H1 (cell line): ENCODE measurements at regions not wholly inside any gene's neighbourhood (a gene's known extent, or its start where the extent isn't known, plus 50 kb on each side); places are given as distances from the start of the nearest gene placed in this dataset.

ENCODE experiments used
- CTCF ChIA-PET: fragments of 300-600 bp; sonication (Branson Sonifier 250); formaldehyde crosslinking; loops from one replicate; lab custom pipeline; 2021; ENCODE audit not compliant: partially characterized antibody; lab: Charles Lee
- POLR2A ChIA-PET: fragments of 300-600 bp; sonication (Branson Sonifier 250); formaldehyde crosslinking; loops from one replicate; lab custom pipeline; 2021; ENCODE audit warnings: inconsistent platforms; ENCODE audit not compliant: partially characterized antibody; lab: Charles Lee
- DNase-seq, 2 experiments: peaks; one replicate each; pipeline versions ENCODE4 v3.0.0 to v3.0.0-alpha.2; 2010 to 2022; ENCODE audit warnings: low spot score in 2 of 2, low read depth in 1 of 2, mixed read lengths in 1 of 2
- FAIRE-seq: peaks from 2 replicates; lab custom pipeline; 2011; peaks lifted over from hg19 to GRCh38; lab: Jason Lieb, UNC
- H2AFZ ChIP-seq: 2 replicates; pipeline ENCODE4 v1.8.1; 2012; ENCODE audit warnings: low read length, inconsistent platforms
- H2AK5ac ChIP-seq: 2 replicates; pipeline ENCODE4 v1.6.1; 2013; ENCODE audit warnings: low read depth, low read length
- H2BK120ac ChIP-seq: replicated peaks from 2 replicates; pipeline ENCODE3; 2013; ENCODE audit warnings: low read depth, low read length, inconsistent platforms
- H2BK12ac ChIP-seq: 2 replicates; pipeline ENCODE4 v1.6.1; 2013; ENCODE audit warnings: low read depth, low read length
- H2BK15ac ChIP-seq: 2 replicates; pipeline ENCODE4 v1.6.1; 2013; ENCODE audit warnings: low read length
- H2BK20ac ChIP-seq: 2 replicates; pipeline ENCODE4 v1.6.1; 2013; ENCODE audit warnings: low read length
- H2BK5ac ChIP-seq: 2 replicates; pipeline ENCODE4 v1.6.1; 2013; ENCODE audit warnings: low read depth, low read length
- H3K14ac ChIP-seq: 2 replicates; pipeline ENCODE4 v1.6.1; 2013; ENCODE audit warnings: inconsistent platforms; ENCODE audit not compliant: insufficient read length
- H3K18ac ChIP-seq: 2 replicates; pipeline ENCODE4 v1.6.1; 2013; ENCODE audit warnings: low read length; ENCODE audit errors: extremely low read depth
- H3K23ac ChIP-seq: 2 replicates; pipeline ENCODE4 v1.6.1; 2013; ENCODE audit warnings: inconsistent platforms; ENCODE audit not compliant: insufficient read length
- H3K23me2 ChIP-seq: 2 replicates; pipeline ENCODE4 v1.6.1; 2013; ENCODE audit warnings: low read depth, low read length
- H3K27ac ChIP-seq: 2 replicates; pipeline ENCODE4 v1.6.1; 2011; ENCODE audit warnings: low read depth, low read length, inconsistent platforms
- H3K27me3 ChIP-seq, 4 experiments: replicated peaks in 1 of 4; 1 replicate in 1 of 4; 2 replicates in 3 of 4; pipeline versions ENCODE4 v1.6.1 to v1.8.1; 2011 to 2013; ENCODE audit warnings: low read length in 3 of 4, mild to moderate bottlenecking in 3 of 4, inconsistent platforms in 2 of 4, mixed read lengths in 2 of 4, moderate library complexity in 1 of 4; ENCODE audit not compliant: control insufficient read depth in 3 of 4, insufficient read depth in 3 of 4; ENCODE audit errors: extremely low read depth in 1 of 4
- H3K36me3 ChIP-seq, 4 experiments: 2 replicates each; pipeline versions ENCODE4 v1.6.1 to v1.8.1; 2011 to 2013; ENCODE audit warnings: mild to moderate bottlenecking in 4 of 4, low read length in 3 of 4, moderate library complexity in 2 of 4, control low read depth in 1 of 4, inconsistent platforms in 1 of 4; ENCODE audit not compliant: insufficient read depth in 4 of 4, control insufficient read depth in 2 of 4
- H3K4ac ChIP-seq: replicated peaks from 2 replicates; pipeline ENCODE3; 2013; ENCODE audit warnings: low read length, low read depth, mixed read lengths, inconsistent platforms; ENCODE audit not compliant: insufficient read length
- H3K4me1 ChIP-seq, 4 experiments: replicated peaks in 1 of 4; 1 replicate in 1 of 4; 2 replicates in 3 of 4; pipeline versions ENCODE4 v1.6.1 to v1.8.1; 2011 to 2013; ENCODE audit warnings: low read length in 3 of 4, inconsistent platforms in 2 of 4, mixed read lengths in 1 of 4; ENCODE audit not compliant: insufficient read depth in 4 of 4, control insufficient read depth in 3 of 4
- H3K4me2 ChIP-seq, 2 experiments: 2 replicates each; pipeline versions ENCODE4 v1.6.1 to v1.8.1; 2011 to 2013; ENCODE audit warnings: low read depth in 2 of 2, low read length in 2 of 2, control low read depth in 1 of 2, inconsistent platforms in 1 of 2, mild to moderate bottlenecking in 1 of 2; ENCODE audit not compliant: insufficient read depth in 1 of 2
- H3K4me3 ChIP-seq, 4 experiments: fragments of 200-600, 300-600 bp in 1 of 4; sonication (generic), shearing (Covaris generic), sonication (Bioruptor Twin) in 1 of 4; 2 replicates each; pipeline versions ENCODE4 v1.5.1 to v1.8.1; 2011 to 2016; ENCODE audit warnings: low read length in 4 of 4, low read depth in 3 of 4, control low read depth in 2 of 4, inconsistent platforms in 2 of 4, mild to moderate bottlenecking in 2 of 4, mixed read lengths in 1 of 4, moderate library complexity in 1 of 4; ENCODE audit not compliant: insufficient read depth in 2 of 4; ENCODE audit errors: extremely low read depth in 1 of 4
- H3K56ac ChIP-seq: replicated peaks from 2 replicates; pipeline ENCODE3; 2013; ENCODE audit warnings: low read depth, mild to moderate bottlenecking, mixed read lengths, low read length, inconsistent platforms; ENCODE audit not compliant: insufficient read length
- H3K79me1 ChIP-seq: 2 replicates; pipeline ENCODE4 v1.6.1; 2013; ENCODE audit warnings: low read depth, low read length, control low read depth
- H3K79me2 ChIP-seq, 2 experiments: 2 replicates each; pipeline versions ENCODE4 v1.6.1 to v1.8.1; 2012 to 2013; ENCODE audit warnings: low read length in 2 of 2, mild to moderate bottlenecking in 2 of 2, inconsistent platforms in 1 of 2; ENCODE audit not compliant: insufficient read depth in 2 of 2, control insufficient read depth in 1 of 2
- H3K9ac ChIP-seq, 4 experiments: replicated peaks in 1 of 4; 1 replicate in 1 of 4; 2 replicates in 3 of 4; pipeline versions ENCODE4 v1.6.1 to v1.8.1; 2011 to 2013; ENCODE audit warnings: low read depth in 3 of 4, low read length in 3 of 4, control low read depth in 2 of 4, mild to moderate bottlenecking in 2 of 4, moderate library complexity in 2 of 4, inconsistent platforms in 1 of 4; ENCODE audit errors: extremely low read depth in 1 of 4
- H3K9me3 ChIP-seq, 2 experiments: 2 replicates each; pipeline versions ENCODE4 v1.6.1 to v1.8.1; 2012 to 2013; ENCODE audit warnings: mild to moderate bottlenecking in 2 of 2, moderate library complexity in 2 of 2, control low read depth in 1 of 2, inconsistent platforms in 1 of 2, low read depth in 1 of 2, low read length in 1 of 2, mixed read lengths in 1 of 2; ENCODE audit not compliant: insufficient read depth in 2 of 2
- H4K20me1 ChIP-seq, 2 experiments: replicated peaks in 1 of 2; 2 replicates each; pipeline versions ENCODE3 to v1.8.1; 2011 to 2013; ENCODE audit warnings: inconsistent platforms in 2 of 2, low read length in 2 of 2, mild to moderate bottlenecking in 1 of 2; ENCODE audit not compliant: insufficient read depth in 2 of 2, control insufficient read depth in 1 of 2
- H4K5ac ChIP-seq: 2 replicates; pipeline ENCODE4 v1.6.1; 2013; ENCODE audit warnings: low read length, low read depth, mixed read lengths, inconsistent platforms; ENCODE audit not compliant: insufficient read length
- H4K8ac ChIP-seq: 2 replicates; pipeline ENCODE4 v1.8.0; 2013; ENCODE audit warnings: mild to moderate bottlenecking, moderate library complexity, low read length, inconsistent platforms; ENCODE audit not compliant: insufficient read depth; ENCODE audit errors: extremely low read depth
- H4K91ac ChIP-seq: replicated peaks from 2 replicates; pipeline ENCODE3; 2013; ENCODE audit warnings: low read length, mixed read lengths, inconsistent platforms; ENCODE audit not compliant: insufficient read length
- HDAC2 ChIP-seq, 2 experiments: fragments of 300-600 bp in 1 of 2; sonication (generic) in 1 of 2; IDR thresholded peaks; 2 replicates each; pipeline ENCODE4 v1.6.1; 2011 to 2012; ENCODE audit warnings: low read depth in 2 of 2, low read length in 2 of 2, mild to moderate bottlenecking in 2 of 2, moderate library complexity in 2 of 2, borderline replicate concordance in 1 of 2, inconsistent platforms in 1 of 2
- KDM5A ChIP-seq: fragments of 200-600 bp; IDR thresholded peaks from 2 replicates; pipeline ENCODE4 v1.7.1; 2012; ENCODE audit warnings: mild to moderate bottlenecking, low read length, inconsistent platforms, mixed read lengths
- SP1 ChIP-seq: IDR thresholded peaks from 2 replicates; pipeline ENCODE4 v1.6.1; 2011; ENCODE audit warnings: low read depth, low read length
- WGBS, 2 experiments: shearing (Covaris generic) in 1 of 2; methylation state at CpG; one replicate each; pipeline versions ENCODE4 v1.1.6 to v1.1.7; 2013 to 2015; ENCODE audit warnings: low lambda C conversion rate in 2 of 2, mixed read lengths in 2 of 2, inconsistent platforms in 1 of 2, low coverage in 1 of 2, missing lambda C conversion rate in 1 of 2; ENCODE audit not compliant: insufficient replicate concordance in 2 of 2, insufficient coverage in 1 of 2, insufficient read length in 1 of 2; ENCODE audit errors: extremely low coverage in 1 of 2, missing lambda C conversion rate in 1 of 2; 5-methylcytosine and 5-hydroxymethylcytosine counted together
- TF ChIP-seq, protein P1 (sequence below): IDR thresholded peaks from 2 replicates; pipeline ENCODE4 v1.6.1; 2012; ENCODE audit warnings: inconsistent platforms

DNA sequence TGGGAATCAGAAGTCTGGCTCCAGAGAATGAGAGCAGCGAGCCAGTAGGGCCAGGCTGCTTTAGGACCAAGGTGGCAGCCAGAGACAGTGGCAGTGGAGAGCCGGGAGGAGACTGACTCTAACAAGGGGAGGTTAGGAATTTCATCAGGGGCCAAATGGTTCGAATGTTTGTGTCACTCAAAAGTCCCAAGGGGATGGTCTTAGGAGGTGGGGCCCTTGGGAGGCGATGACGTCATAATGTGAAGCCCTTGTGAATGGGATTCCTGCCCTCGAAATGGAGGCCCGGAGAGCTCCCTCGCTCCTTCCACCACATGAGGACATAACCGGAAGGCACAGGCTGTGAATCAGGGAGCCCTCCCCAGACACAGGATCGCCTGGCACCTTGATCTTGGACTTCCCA is 299.7 kb downstream of the QKI start:
- FAIRE-seq (no peak), DNase-seq (no peak)
- Histone ChIP-seq H3K27ac (no peak overlapping the region), H3K9ac (no peak overlapping the region), H4K5ac (no peak overlapping the region), H3K4me2 (no peak overlapping the region), H2BK120ac (no peak overlapping the region), H3K4me3 (no peak overlapping the region), H4K91ac (no peak overlapping the region), H3K4me1 (no peaks in the 10 kb centered on the region), H3K36me3 (no peaks in the 10 kb centered on the region), H3K9me3 (no peaks in the 10 kb centered on the region), H2BK12ac (no peak overlapping the region), H2AK5ac (no peak overlapping the region), H3K79me1 (no peaks in the 10 kb centered on the region), H3K18ac (no peak overlapping the region), H3K79me2 (no peaks in the 10 kb centered on the region), H2BK20ac (no peak overlapping the region), H3K23me2 (no peaks in the 10 kb centered on the region), H3K23ac (no peak overlapping the region), H2BK5ac (no peak overlapping the region), H4K8ac (no peak overlapping the region), H4K20me1 (no peaks in the 10 kb centered on the region)
- ChIA-PET CTCF (no interaction called here), POLR2A (no interaction called here)
- WGBS, 2 experiments: 97% methylated on average over 10 of the region's 10 CpGs; no CpG with 5 or more reads in 1 of the 2 experiments
- TF ChIP-seq, protein P1, sequence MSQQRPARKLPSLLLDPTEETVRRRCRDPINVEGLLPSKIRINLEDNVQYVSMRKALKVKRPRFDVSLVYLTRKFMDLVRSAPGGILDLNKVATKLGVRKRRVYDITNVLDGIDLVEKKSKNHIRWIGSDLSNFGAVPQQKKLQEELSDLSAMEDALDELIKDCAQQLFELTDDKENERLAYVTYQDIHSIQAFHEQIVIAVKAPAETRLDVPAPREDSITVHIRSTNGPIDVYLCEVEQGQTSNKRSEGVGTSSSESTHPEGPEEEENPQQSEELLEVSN: no peak
- TF ChIP-seq KDM5A (no peak), SP1 (no peak), HDAC2 (IDR thresholded peaks at IDR 0.05; ENCODE audit: borderline replicate concordance in 1 of 2, low read depth in 2 of 2, low read length in 2 of 2) (no peak)
- TF ChIP-seq, all 59 proteins: peak for 0
- Histone ChIP-seq H3K14ac (no peak overlapping the region), H3K27me3 (no peaks in the 10 kb centered on the region), H2AFZ (no peak overlapping the region), H3K56ac (no peak overlapping the region), H3K4ac (no peak overlapping the region), H2BK15ac (no peak overlapping the region)
